ENCODE measurements at regions not wholly inside any gene's neighbourhood (a gene's known extent, or its start where the extent isn't known, plus 50 kb on each side); places are given as distances from the start of the nearest gene placed in this dataset.

DNA sequence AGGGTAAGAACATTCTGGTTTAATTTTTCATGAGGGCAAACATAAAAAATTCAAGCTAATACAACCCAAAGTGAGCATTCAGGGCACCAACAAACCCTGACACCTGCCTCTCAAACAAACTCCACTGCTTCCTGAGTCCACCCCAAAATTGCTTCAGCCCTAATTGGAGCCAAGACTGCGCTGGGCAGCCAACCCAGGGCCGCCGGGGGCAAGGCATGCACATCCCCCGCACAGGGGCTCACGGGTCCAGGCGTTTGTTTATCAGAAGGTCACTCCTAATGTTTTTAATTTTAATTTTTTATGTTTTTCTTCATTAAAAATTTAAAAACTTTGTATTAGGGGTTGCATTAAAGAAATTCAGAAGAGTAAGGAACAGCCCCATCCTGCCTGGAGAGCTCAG, 459.1 kb upstream of the CDH4 start:
- TF ChIP-seq, protein P1, sequence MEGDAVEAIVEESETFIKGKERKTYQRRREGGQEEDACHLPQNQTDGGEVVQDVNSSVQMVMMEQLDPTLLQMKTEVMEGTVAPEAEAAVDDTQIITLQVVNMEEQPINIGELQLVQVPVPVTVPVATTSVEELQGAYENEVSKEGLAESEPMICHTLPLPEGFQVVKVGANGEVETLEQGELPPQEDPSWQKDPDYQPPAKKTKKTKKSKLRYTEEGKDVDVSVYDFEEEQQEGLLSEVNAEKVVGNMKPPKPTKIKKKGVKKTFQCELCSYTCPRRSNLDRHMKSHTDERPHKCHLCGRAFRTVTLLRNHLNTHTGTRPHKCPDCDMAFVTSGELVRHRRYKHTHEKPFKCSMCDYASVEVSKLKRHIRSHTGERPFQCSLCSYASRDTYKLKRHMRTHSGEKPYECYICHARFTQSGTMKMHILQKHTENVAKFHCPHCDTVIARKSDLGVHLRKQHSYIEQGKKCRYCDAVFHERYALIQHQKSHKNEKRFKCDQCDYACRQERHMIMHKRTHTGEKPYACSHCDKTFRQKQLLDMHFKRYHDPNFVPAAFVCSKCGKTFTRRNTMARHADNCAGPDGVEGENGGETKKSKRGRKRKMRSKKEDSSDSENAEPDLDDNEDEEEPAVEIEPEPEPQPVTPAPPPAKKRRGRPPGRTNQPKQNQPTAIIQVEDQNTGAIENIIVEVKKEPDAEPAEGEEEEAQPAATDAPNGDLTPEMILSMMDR (conservative IDR thresholded peaks at IDR 0.05; ENCODE audit: low read length) = no peak
- BruUV-seq (replicated peaks) = no TSS peak
- H3K4me1 ChIP-seq (ENCODE audit: insufficient read depth, low read length, poor library complexity, severe bottlenecking) = no peaks in the 10 kb centered on the region
- H3K4me2 ChIP-seq (ENCODE audit: low read length) = no peak overlapping the region
- H3K4me3 ChIP-seq (ENCODE audit: low read depth, low read length, poor library complexity, severe bottlenecking) = no peak overlapping the region
- intact Hi-C loops (cut with micrococcal nuclease; ENCODE audit: unreplicated experiment) = no loop called here
- no peaks in the 10 kb centered on the region for H3K9me2 ChIP-seq (ENCODE audit: insufficient read depth, low read length)
- no peaks in the 10 kb centered on the region for H3K36me3 ChIP-seq (ENCODE audit: insufficient read depth, low read length)
- ChIA-PET POLR2A (no interaction called here), CTCF (ENCODE audit: unreplicated experiment) (no interaction called here)
- H2AFZ ChIP-seq (ENCODE audit: low read length) = no peak overlapping the region
- H3K79me2 ChIP-seq (ENCODE audit: insufficient read depth, low read depth, low read length) = no peaks in the 10 kb centered on the region
- no peaks in the 10 kb centered on the region for H4K20me1 ChIP-seq (ENCODE audit: insufficient read depth, low read length)
- DNase-seq (ENCODE audit: low spot score) = no peak
- H3K27ac ChIP-seq (ENCODE audit: low read depth, low read length, poor library complexity, severe bottlenecking) = no peak overlapping the region
- no peaks in the 10 kb centered on the region for H3K9me3 ChIP-seq (ENCODE audit: low read length)

DNA sequence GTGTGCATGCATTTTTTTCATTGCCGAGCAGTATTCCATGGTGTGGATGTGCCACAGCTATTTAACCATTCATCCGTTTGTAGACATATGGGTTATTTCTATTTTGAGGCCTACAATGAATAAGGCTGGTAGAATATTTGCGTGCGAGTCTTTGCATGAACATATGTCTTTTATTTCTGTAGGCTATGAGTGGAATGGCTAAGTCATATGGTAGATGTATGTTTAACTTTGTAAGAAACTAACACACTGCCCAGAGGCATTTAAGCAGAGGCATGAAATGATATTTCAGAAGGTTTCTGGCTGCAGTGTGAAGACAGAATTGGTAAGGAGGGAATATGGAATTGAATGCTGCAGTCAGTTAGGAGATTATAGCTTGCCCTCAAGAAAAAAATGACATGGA, 457.4 kb upstream of the CDH4 start:
- POLR2A ChIA-PET = interaction anchor here (0.5 kb wide), 1 partner anchor 81 kb away, joined by 3 read pairs; no protein-coding TSS in a partner anchor
- BruUV-seq (replicated peaks) = no TSS peak
- DNase-seq (ENCODE audit: low spot score) = no peak
- CTCF ChIA-PET (ENCODE audit: unreplicated experiment) = no interaction called here
- TF ChIP-seq EZH2phosphoT487 (IDR thresholded peaks at IDR 0.05; ENCODE audit: borderline replicate concordance, low read depth, low read length) = no peak
- TF ChIP-seq, protein P1 (conservative IDR thresholded peaks at IDR 0.05; ENCODE audit: low read length) = no peak
- Histone ChIP-seq H3K9me2 (ENCODE audit: insufficient read depth, low read length) (no peaks in the 10 kb centered on the region), H4K20me1 (ENCODE audit: insufficient read depth, low read length) (no peaks in the 10 kb centered on the region), H3K4me3 (ENCODE audit: low read depth, low read length, poor library complexity, severe bottlenecking) (no peak overlapping the region), H2AFZ (ENCODE audit: low read length) (no peak overlapping the region), H3K9me3 (ENCODE audit: low read length) (no peaks in the 10 kb centered on the region), H3K27ac (ENCODE audit: low read depth, low read length, poor library complexity, severe bottlenecking) (no peak overlapping the region), H3K36me3 (ENCODE audit: insufficient read depth, low read length) (no peaks in the 10 kb centered on the region), H3K4me2 (ENCODE audit: low read length) (no peak overlapping the region), H3K79me2 (ENCODE audit: insufficient read depth, low read depth, low read length) (no peaks in the 10 kb centered on the region), H3K4me1 (ENCODE audit: insufficient read depth, low read length, poor library complexity, severe bottlenecking) (no peaks in the 10 kb centered on the region)
- intact Hi-C loops (cut with micrococcal nuclease; ENCODE audit: unreplicated experiment) = no loop called here

DNA sequence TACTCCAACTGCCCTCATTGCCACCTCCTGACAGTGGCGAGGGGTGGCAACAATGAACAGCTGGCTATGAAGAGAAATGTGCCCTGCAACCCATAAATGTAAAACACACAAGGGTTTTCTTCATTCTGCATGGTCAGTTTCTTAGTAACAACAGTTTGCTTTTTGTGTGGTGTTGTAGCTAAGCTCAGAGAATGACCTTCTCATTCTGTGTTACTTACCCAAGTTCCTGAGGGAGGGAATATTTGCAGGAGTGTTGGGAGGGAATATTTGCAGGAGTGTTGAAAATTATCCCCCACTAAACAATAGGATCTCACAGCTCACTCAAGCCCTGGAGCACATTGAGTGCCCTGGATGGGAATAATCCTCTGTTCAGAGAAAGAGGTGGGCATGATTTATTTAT, 456.4 kb upstream of the CDH4 start:
- BruUV-seq (replicated peaks) = no TSS peak
- Histone ChIP-seq H3K4me1 (ENCODE audit: insufficient read depth, low read length, poor library complexity, severe bottlenecking) (no peaks in the 10 kb centered on the region), H4K20me1 (ENCODE audit: insufficient read depth, low read length) (no peaks in the 10 kb centered on the region), H3K4me2 (ENCODE audit: low read length) (no peak overlapping the region), H2AFZ (ENCODE audit: low read length) (no peak overlapping the region), H3K27ac (ENCODE audit: low read depth, low read length, poor library complexity, severe bottlenecking) (no peak overlapping the region), H3K79me2 (ENCODE audit: insufficient read depth, low read depth, low read length) (no peaks in the 10 kb centered on the region), H3K36me3 (ENCODE audit: insufficient read depth, low read length) (no peaks in the 10 kb centered on the region), H3K4me3 (ENCODE audit: low read depth, low read length, poor library complexity, severe bottlenecking) (no peak overlapping the region), H3K9me2 (ENCODE audit: insufficient read depth, low read length) (no peaks in the 10 kb centered on the region), H3K9me3 (ENCODE audit: low read length) (no peaks in the 10 kb centered on the region)
- DNase-seq (ENCODE audit: low spot score) = no peak
- ChIA-PET CTCF (ENCODE audit: unreplicated experiment) (no interaction called here), POLR2A (no interaction called here)
- TF ChIP-seq EZH2phosphoT487 (IDR thresholded peaks at IDR 0.05; ENCODE audit: borderline replicate concordance, low read depth, low read length) = no peak
- TF ChIP-seq, protein P1 (conservative IDR thresholded peaks at IDR 0.05; ENCODE audit: low read length) = no peak
- intact Hi-C loops (cut with micrococcal nuclease; ENCODE audit: unreplicated experiment) = no loop called here

Measured in OCI-LY7 (cell line).